ENCODE measurements at regions not wholly inside any gene's neighbourhood (a gene's known extent, or its start where the extent isn't known, plus 50 kb on each side); places are given as distances from the start of the nearest gene placed in this dataset.

- H3K27ac ChIP-seq: no peak overlapping the region
- no peak for TF ChIP-seq CTCF (conservative IDR thresholded peaks at IDR 0.05)
- no peak for TF ChIP-seq ZFX (IDR thresholded peaks at IDR 0.05)
Measured at GRCh38 chr2:151021747-151022452, 239.8 kb downstream of the RBM43 start.

GRCh38 chr2:151020411-151020810 lies 241.3 kb downstream of the RBM43 start:
- no peak overlapping the region for H3K27ac ChIP-seq
- TF ChIP-seq ZFX (IDR thresholded peaks at IDR 0.05) (no peak), CTCF (conservative IDR thresholded peaks at IDR 0.05) (no peak)

GRCh38 chr2:151009437-151010175 lies 252.1 kb downstream of the RBM43 start:
- TF ChIP-seq CTCF (conservative IDR thresholded peaks at IDR 0.05) (no peak), ZFX (IDR thresholded peaks at IDR 0.05) (no peak)
- peak overlapping the region; percentile 28; the same call in 1 of the 2 replicates for H3K27ac ChIP-seq

GRCh38 chr2:151007365-151007764 lies 254.3 kb downstream of the RBM43 start:
- H3K27ac ChIP-seq: no peak overlapping the region
- no peak for TF ChIP-seq ZFX (IDR thresholded peaks at IDR 0.05)
- no peak for TF ChIP-seq CTCF (conservative IDR thresholded peaks at IDR 0.05)

- no peak overlapping the region for H3K27ac ChIP-seq
- TF ChIP-seq ZFX (IDR thresholded peaks at IDR 0.05) (no peak), CTCF (conservative IDR thresholded peaks at IDR 0.05) (no peak)
Measured at GRCh38 chr2:151002959-151003600, 258.6 kb downstream of the RBM43 start.

- no peak for TF ChIP-seq CTCF (conservative IDR thresholded peaks at IDR 0.05)
- TF ChIP-seq ZFX (IDR thresholded peaks at IDR 0.05): no peak
- no peak overlapping the region for H3K27ac ChIP-seq
Measured at GRCh38 chr2:150997702-150998440, 263.8 kb downstream of the RBM43 start.
